SK-N-SH (cell line): ENCODE measurements at regions not wholly inside any gene's neighbourhood (a gene's known extent, or its start where the extent isn't known, plus 50 kb on each side); places are given as distances from the start of the nearest gene placed in this dataset.

Experiments
- CTCF ChIA-PET: fragments of 300-600, 350-600 bp; formaldehyde crosslinking; extraction: SDS; loops from one replicate; lab custom pipeline; 2021; lab: Yijun Ruan, JAX
- POLR2A ChIA-PET: fragments of 350-600 bp; sonication (Branson Sonifier 250); formaldehyde crosslinking; extraction: SDS; loops from one replicate; lab custom pipeline; 2020; ENCODE audit warnings: antibody characterized with exemption, inconsistent platforms; lab: Yijun Ruan, JAX
- DNase-seq: peaks from one replicate; pipeline ENCODE4 v3.0.0; 2012
- H2AFZ ChIP-seq: fragments of 200-600 bp; sonication (generic); 2 replicates; pipeline ENCODE4 v1.8.1; 2016; ENCODE audit warnings: antibody characterized with exemption, mild to moderate bottlenecking, low read depth
- H3F3A ChIP-seq: fragments of 200-600 bp; sonication (generic); replicated peaks from 2 replicates; pipeline ENCODE3; 2016; ENCODE audit warnings: antibody characterized with exemption, mild to moderate bottlenecking; ENCODE audit not compliant: insufficient read depth
- H3K27ac ChIP-seq, 2 experiments: fragments of 200-500 bp in 1 of 2; fragments of 200-600 bp in 1 of 2; sonication (Bioruptor generic) in 1 of 2; sonication (generic), shearing (Covaris generic) in 1 of 2; 2 replicates each; pipeline versions ENCODE4 v1.5.1 to v1.6.1; 2014 to 2016; ENCODE audit warnings: low read depth in 2 of 2, inconsistent platforms in 1 of 2, low read length in 1 of 2, mild to moderate bottlenecking in 1 of 2, mixed read lengths in 1 of 2
- H3K27me3 ChIP-seq: fragments of 200-600 bp; sonication (generic), shearing (Covaris generic); 2 replicates; pipeline ENCODE4 v1.6.1; 2016; ENCODE audit warnings: mixed run types; ENCODE audit not compliant: insufficient read depth
- H3K36me3 ChIP-seq, 2 experiments: fragments of 200-500 bp in 1 of 2; fragments of 200-600 bp in 1 of 2; sonication (Bioruptor generic) in 1 of 2; sonication (generic) in 1 of 2; replicated peaks in 1 of 2; 2 replicates each; pipeline versions ENCODE3 to v1.5.1; 2014 to 2016; ENCODE audit warnings: low read length in 1 of 2, mild to moderate bottlenecking in 1 of 2; ENCODE audit not compliant: insufficient read depth in 2 of 2, control insufficient read depth in 1 of 2
- H3K4me1 ChIP-seq, 2 experiments: fragments of 200-500 bp in 1 of 2; fragments of 200-600 bp in 1 of 2; sonication (Bioruptor generic) in 1 of 2; sonication (generic), shearing (Covaris generic) in 1 of 2; 2 replicates each; pipeline versions ENCODE4 v1.5.1 to v1.6.1; 2014 to 2016; ENCODE audit warnings: low read depth in 1 of 2, low read length in 1 of 2, mixed run types in 1 of 2; ENCODE audit not compliant: insufficient read depth in 2 of 2, control insufficient read depth in 1 of 2
- H3K4me2 ChIP-seq: fragments of 200-600 bp; sonication (generic), shearing (Covaris generic); 2 replicates; pipeline ENCODE4 v1.6.1; 2017; ENCODE audit warnings: mixed run types
- H3K4me3 ChIP-seq, 2 experiments: fragments of 200-500 bp in 1 of 2; fragments of 200-600 bp in 1 of 2; sonication (Bioruptor generic) in 1 of 2; sonication (generic), shearing (Covaris generic) in 1 of 2; 2 replicates each; pipeline versions ENCODE4 v1.5.1 to v1.8.1; 2014 to 2016; ENCODE audit warnings: low read depth in 2 of 2, inconsistent platforms in 1 of 2, low read length in 1 of 2, mild to moderate bottlenecking in 1 of 2, mixed read lengths in 1 of 2, moderate library complexity in 1 of 2
- H3K79me2 ChIP-seq: fragments of 200-600 bp; sonication (generic); 2 replicates; pipeline ENCODE4 v1.8.1; 2017; ENCODE audit warnings: mild to moderate bottlenecking; ENCODE audit not compliant: insufficient read depth
- H3K9ac ChIP-seq: fragments of 200-600 bp; sonication (generic); 2 replicates; pipeline ENCODE4 v1.6.1; 2017; ENCODE audit warnings: mixed run types
- H3K9me2 ChIP-seq: fragments of 200-600 bp; sonication (generic); 2 replicates; pipeline ENCODE4 v1.6.1; 2017; ENCODE audit warnings: mixed run types
- H3K9me3 ChIP-seq: fragments of 200-600 bp; sonication (generic); 2 replicates; pipeline ENCODE4 v1.6.1; 2017; ENCODE audit warnings: mixed run types, mild to moderate bottlenecking, moderate library complexity
- H4K20me1 ChIP-seq: fragments of 200-600 bp; sonication (generic); 2 replicates; pipeline ENCODE4 v1.6.1; 2017; ENCODE audit warnings: mild to moderate bottlenecking, mixed run types; ENCODE audit not compliant: insufficient read depth
- CHD2 ChIP-seq: fragments of 150-350 bp; IDR thresholded peaks from 2 replicates; pipeline ENCODE4 v1.6.1; 2018; ENCODE audit warnings: low read length; ENCODE audit not compliant: partially characterized antibody
- EZH2phosphoT487 ChIP-seq: fragments of 200-600 bp; sonication (generic); IDR thresholded peaks from 2 replicates; pipeline ENCODE4 v1.6.1; 2017; ENCODE audit warnings: low read depth, mixed run types, mild to moderate bottlenecking, antibody characterized with exemption, moderate library complexity, borderline replicate concordance
- FOSL2 ChIP-seq: IDR thresholded peaks from 2 replicates; pipeline ENCODE4 v1.4.0; 2012; ENCODE audit warnings: low read depth, mild to moderate bottlenecking, moderate library complexity, borderline replicate concordance
- FOXM1 ChIP-seq: IDR thresholded peaks from 2 replicates; pipeline ENCODE4 v1.4.0; 2012; ENCODE audit warnings: low read depth, mild to moderate bottlenecking
- GABPA ChIP-seq: IDR thresholded peaks from 2 replicates; pipeline ENCODE4 v1.4.0; 2012; ENCODE audit warnings: low read depth, mild to moderate bottlenecking
- GATA2 ChIP-seq: sonication (generic); formaldehyde crosslinking; IDR thresholded peaks from 2 replicates; pipeline ENCODE4 v1.5.0; 2020; ENCODE audit warnings: mild to moderate bottlenecking, missing genetic modification reagents
- JUND ChIP-seq: IDR thresholded peaks from 2 replicates; pipeline ENCODE4 v1.4.0; 2012
- MEF2A ChIP-seq: IDR thresholded peaks from 2 replicates; pipeline ENCODE4 v1.4.0; 2012; ENCODE audit warnings: low read depth, borderline replicate concordance
- MXI1 ChIP-seq: IDR thresholded peaks from 2 replicates; pipeline ENCODE4 v1.6.1; 2012; ENCODE audit warnings: mild to moderate bottlenecking, low read depth, low read length, improper control_type of control experiment
- POLR2AphosphoS5 ChIP-seq: IDR thresholded peaks from 2 replicates; pipeline ENCODE4 v1.6.1; 2012; ENCODE audit warnings: low read depth, low read length
- RAD21 ChIP-seq: IDR thresholded peaks from 2 replicates; pipeline ENCODE4 v1.6.1; 2012; ENCODE audit warnings: mild to moderate bottlenecking, low read length
- RFX5 ChIP-seq: IDR thresholded peaks from 2 replicates; pipeline ENCODE4 v1.6.1; 2012; ENCODE audit warnings: mild to moderate bottlenecking, improper control_type of control experiment, low read length
- RXRA ChIP-seq: IDR thresholded peaks from 2 replicates; pipeline ENCODE4 v1.4.0; 2012; ENCODE audit warnings: low read depth, mild to moderate bottlenecking, borderline replicate concordance
- SIN3A ChIP-seq: IDR thresholded peaks from 2 replicates; pipeline ENCODE4 v1.6.1; 2012; ENCODE audit warnings: low read depth, mild to moderate bottlenecking, low read length, moderate library complexity, borderline replicate concordance
- SMC3 ChIP-seq: IDR thresholded peaks from 2 replicates; pipeline ENCODE4 v1.6.1; 2012; ENCODE audit warnings: low read depth, low read length, improper control_type of control experiment
- TCF12 ChIP-seq: IDR thresholded peaks from 2 replicates; pipeline ENCODE4 v1.4.0; 2012
- whole genome bisulfite sequencing: methylation state at CpG from one replicate; pipeline ENCODE4 v1.1.6; 2017; ENCODE audit warnings: low lambda C conversion rate; 5-methylcytosine and 5-hydroxymethylcytosine counted together
- TF ChIP-seq, protein P1 (sequence below): IDR thresholded peaks from 2 replicates; pipeline ENCODE4; 2012
- TF ChIP-seq, protein P2 (sequence below): IDR thresholded peaks from 2 replicates; pipeline ENCODE4 v1.4.0; 2012; ENCODE audit warnings: low read depth, borderline replicate concordance
- TF ChIP-seq, protein P3 (sequence below): fragments of 150-350 bp; IDR thresholded peaks from 2 replicates; pipeline ENCODE4 v1.6.1; 2017; ENCODE audit warnings: antibody characterized with exemption, low read length, low read depth, borderline replicate concordance
- TF ChIP-seq, protein P4 (sequence below): fragments of 150-350 bp; IDR thresholded peaks from 2 replicates; pipeline ENCODE4 v1.6.1; 2016; ENCODE audit warnings: mild to moderate bottlenecking, low read depth, low read length

DNA sequence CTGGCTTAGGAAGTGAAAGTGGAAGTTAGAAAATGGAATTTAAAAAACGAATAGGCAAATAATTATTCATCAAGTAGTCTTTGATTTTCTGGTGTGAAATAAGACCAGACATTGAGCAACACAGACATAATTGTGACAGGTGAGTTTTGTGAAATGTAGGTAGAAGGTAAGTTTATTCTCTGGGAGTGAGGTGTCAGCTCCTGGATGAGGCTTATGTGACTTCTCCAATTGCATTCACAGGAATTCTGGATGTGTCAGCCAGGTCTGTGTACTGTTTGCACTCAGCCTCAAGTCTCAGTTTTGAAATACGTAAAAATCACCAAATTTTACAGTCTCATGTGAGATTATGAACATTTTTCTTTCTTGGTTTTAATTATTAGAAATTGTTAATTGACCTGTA is 537.6 kb downstream of the CETN3 start:
- Histone ChIP-seq H2AFZ (no peak overlapping the region), H3K9ac (no peak overlapping the region), H3K9me3 (no peaks in the 10 kb centered on the region), H3F3A (no peaks in the 10 kb centered on the region), H3K4me1 (no peaks in the 10 kb centered on the region), H3K36me3 (no peaks in the 10 kb centered on the region), H3K79me2 (no peaks in the 10 kb centered on the region), H3K4me2 (no peak overlapping the region), H3K27ac (no peak overlapping the region), H3K27me3 (no peaks in the 10 kb centered on the region), H4K20me1 (no peaks in the 10 kb centered on the region), H3K9me2 (no peaks in the 10 kb centered on the region), H3K4me3 (no peak overlapping the region)
- POLR2A ChIA-PET: no interaction called here
- TF ChIP-seq MEF2A (no peak), TCF12 (no peak), FOSL2 (no peak), EZH2phosphoT487 (no peak), GABPA (no peak), FOXM1 (no peak), RFX5 (no peak), SIN3A (no peak), CHD2 (no peak), GATA2 (CRISPR knock-in tag) (no peak), SMC3 (no peak), RAD21 (no peak), POLR2AphosphoS5 (no peak), JUND (no peak), RXRA (no peak), MXI1 (no peak)
- TF ChIP-seq, protein P1, sequence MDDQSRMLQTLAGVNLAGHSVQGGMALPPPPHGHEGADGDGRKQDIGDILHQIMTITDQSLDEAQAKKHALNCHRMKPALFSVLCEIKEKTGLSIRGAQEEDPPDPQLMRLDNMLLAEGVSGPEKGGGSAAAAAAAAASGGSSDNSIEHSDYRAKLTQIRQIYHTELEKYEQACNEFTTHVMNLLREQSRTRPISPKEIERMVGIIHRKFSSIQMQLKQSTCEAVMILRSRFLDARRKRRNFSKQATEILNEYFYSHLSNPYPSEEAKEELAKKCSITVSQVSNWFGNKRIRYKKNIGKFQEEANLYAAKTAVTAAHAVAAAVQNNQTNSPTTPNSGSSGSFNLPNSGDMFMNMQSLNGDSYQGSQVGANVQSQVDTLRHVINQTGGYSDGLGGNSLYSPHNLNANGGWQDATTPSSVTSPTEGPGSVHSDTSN: no peak
- TF ChIP-seq, protein P2, sequence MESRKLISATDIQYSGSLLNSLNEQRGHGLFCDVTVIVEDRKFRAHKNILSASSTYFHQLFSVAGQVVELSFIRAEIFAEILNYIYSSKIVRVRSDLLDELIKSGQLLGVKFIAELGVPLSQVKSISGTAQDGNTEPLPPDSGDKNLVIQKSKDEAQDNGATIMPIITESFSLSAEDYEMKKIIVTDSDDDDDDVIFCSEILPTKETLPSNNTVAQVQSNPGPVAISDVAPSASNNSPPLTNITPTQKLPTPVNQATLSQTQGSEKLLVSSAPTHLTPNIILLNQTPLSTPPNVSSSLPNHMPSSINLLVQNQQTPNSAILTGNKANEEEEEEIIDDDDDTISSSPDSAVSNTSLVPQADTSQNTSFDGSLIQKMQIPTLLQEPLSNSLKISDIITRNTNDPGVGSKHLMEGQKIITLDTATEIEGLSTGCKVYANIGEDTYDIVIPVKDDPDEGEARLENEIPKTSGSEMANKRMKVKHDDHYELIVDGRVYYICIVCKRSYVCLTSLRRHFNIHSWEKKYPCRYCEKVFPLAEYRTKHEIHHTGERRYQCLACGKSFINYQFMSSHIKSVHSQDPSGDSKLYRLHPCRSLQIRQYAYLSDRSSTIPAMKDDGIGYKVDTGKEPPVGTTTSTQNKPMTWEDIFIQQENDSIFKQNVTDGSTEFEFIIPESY: no peak
- TF ChIP-seq, protein P3, sequence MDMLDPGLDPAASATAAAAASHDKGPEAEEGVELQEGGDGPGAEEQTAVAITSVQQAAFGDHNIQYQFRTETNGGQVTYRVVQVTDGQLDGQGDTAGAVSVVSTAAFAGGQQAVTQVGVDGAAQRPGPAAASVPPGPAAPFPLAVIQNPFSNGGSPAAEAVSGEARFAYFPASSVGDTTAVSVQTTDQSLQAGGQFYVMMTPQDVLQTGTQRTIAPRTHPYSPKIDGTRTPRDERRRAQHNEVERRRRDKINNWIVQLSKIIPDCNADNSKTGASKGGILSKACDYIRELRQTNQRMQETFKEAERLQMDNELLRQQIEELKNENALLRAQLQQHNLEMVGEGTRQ: no peak
- TF ChIP-seq, protein P4, sequence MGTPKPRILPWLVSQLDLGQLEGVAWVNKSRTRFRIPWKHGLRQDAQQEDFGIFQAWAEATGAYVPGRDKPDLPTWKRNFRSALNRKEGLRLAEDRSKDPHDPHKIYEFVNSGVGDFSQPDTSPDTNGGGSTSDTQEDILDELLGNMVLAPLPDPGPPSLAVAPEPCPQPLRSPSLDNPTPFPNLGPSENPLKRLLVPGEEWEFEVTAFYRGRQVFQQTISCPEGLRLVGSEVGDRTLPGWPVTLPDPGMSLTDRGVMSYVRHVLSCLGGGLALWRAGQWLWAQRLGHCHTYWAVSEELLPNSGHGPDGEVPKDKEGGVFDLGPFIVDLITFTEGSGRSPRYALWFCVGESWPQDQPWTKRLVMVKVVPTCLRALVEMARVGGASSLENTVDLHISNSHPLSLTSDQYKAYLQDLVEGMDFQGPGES: no peak
- no peak for DNase-seq
- WGBS: 56% methylated on average over 2 of the region's 2 CpGs
- CTCF ChIA-PET: interaction anchor here (0.7 kb wide), 1 partner anchor 45 kb away, joined by 3 read pairs; no protein-coding TSS in a partner anchor
